NCI-H510A (cell line): ENCODE measurements at regions not wholly inside any gene's neighbourhood (a gene's known extent, or its start where the extent isn't known, plus 50 kb on each side); places are given as distances from the start of the nearest gene placed in this dataset.

ENCODE experiments used
- DNase-seq: peaks from one replicate; lab custom pipeline; 2025; lab: John Stamatoyannopoulos, UW

- DNase-seq = no peak
Observed at GRCh38 chr2:19784456-19784855, 117.3 kb downstream of the TTC32 start.

DNA sequence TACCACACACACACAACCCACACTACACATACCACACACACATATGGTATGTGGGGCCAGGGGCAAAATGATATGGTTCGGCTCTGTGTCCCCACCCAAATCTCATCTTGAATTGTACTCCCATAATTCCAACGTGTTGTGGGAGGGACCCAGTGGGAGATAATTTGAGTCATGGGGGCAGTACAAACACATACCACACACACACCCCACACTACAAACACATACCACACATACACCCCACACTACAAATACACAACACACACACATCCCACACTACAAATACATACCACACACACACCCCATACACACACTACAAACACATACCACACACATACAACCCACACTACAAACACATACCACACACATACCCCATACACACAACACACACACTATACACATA, 117.8 kb downstream of the TTC32 start:
- DNase-seq = no peak

DNA sequence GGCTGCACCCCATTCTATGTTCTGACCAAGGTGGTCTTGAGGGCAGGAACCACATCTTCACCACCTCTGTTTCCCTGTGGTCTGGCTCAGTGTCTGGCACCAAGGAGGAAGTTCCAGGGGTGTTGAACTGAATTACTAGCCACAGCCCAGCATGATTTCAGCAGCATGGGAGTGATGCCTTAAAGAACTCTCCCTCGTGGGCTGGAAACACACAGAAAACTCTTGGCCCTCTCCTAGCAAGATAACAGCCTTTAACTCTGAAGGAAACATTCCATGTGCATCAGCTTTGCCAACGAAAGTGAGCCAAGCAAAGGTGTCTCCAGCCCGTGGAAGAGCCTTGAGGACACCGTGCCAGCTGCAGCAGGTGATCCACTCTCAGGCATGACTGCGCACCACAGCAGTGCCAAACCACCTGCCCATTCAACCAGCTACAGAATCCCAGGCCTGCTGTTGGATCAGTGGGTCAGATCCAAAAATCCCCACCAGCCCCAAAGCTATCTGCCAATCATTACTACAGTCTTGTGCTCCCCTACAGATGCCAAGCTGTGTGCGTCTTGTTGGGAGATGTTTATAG, 124.8 kb downstream of the TTC32 start:
- DNase-seq = no peak

- no peak for DNase-seq
Observed at GRCh38 chr2:19775838-19776237, 125.9 kb downstream of the TTC32 start.

DNA sequence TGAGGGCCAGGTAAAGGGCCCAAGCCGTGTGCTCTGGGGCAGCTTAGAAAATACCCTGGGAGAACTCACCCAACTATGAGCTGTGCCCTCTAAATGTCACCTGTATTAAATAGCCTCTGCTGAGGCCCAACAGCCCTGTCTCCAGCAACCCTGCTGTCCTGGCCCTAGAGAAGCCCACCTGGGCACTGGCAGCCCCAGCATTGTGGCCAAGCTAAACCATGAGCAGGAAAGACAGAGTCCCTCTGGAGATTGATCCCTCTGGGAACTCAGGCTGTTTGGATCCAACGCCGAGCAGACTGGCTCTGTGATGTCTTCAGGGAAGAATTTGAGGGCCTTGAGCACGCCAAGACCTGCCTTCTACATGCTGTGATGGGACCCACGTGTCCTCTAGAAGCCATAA, 126.5 kb downstream of the TTC32 start:
- DNase-seq = no peak

DNA sequence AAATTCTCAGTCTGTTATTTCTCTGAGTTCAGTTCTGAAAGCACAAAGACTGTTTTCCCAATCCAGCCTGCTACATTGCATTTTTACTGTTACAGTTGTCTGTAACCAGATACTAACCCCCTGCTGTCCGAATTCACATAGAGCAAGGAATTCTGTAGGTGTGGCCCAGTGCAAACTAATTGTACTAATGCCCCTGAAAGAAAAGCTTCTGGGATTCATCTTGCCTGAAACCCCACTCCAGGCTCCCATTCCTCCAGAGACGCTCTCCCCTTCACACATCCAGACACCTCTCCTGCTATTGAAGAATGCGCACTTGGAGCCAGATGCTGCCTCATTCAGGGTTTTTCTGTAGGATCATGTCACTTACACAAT, 127.0 kb downstream of the TTC32 start:
- no peak for DNase-seq

DNA sequence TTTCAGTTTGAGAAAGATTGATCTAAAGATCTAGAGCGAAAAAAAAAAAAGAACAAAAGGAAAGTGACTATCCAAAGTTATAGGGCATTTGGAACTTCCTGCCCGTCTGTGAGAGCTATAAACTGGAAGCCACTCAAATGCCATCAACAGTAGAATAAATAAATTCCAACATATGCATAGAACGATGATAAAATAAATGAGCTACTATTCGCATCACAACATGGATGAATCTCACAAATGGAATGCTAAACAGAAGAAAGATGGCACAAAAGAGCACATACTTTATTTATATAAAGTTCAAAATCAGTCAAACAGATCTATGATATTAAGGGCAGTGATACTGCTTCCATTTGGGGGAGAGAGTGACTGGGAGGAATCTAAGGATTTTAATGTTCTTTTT, 128.8 kb downstream of the TTC32 start:
- DNase-seq = no peak

DNA sequence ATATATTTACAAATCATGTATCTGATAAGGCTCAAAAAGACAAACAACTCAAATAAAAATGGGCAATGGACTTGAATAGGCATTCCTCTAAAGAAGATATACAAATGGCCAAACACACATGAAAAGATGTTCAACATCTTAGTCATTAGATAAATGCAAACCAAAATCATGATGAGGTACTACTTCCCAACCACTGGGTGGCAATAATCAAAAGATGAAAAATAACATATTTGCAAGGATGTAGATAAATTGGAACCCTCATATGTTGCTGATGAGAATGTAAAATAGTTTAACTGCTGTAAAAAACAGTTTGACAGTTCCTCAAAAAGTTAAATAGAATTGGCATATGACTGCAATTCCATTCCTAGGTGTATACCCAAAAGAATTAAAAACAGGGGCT, 132.3 kb downstream of the TTC32 start:
- no peak for DNase-seq

GRCh38 chr2:19767899-19768298, 133.9 kb downstream of the TTC32 start:
- DNase-seq = no peak

- no peak for DNase-seq
Observed at GRCh38 chr2:19764998-19765397, 136.8 kb downstream of the TTC32 start.

- DNase-seq = no peak
Observed at GRCh38 chr2:19763731-19764130, 138.1 kb downstream of the TTC32 start.

GRCh38 chr2:19762959-19763605, 138.7 kb downstream of the TTC32 start:
- DNase-seq = no peak

GRCh38 chr2:19762142-19762541, 139.6 kb downstream of the TTC32 start:
- no peak for DNase-seq

- DNase-seq = no peak
Observed at GRCh38 chr2:19759880-19760279, 141.9 kb downstream of the TTC32 start.

DNA sequence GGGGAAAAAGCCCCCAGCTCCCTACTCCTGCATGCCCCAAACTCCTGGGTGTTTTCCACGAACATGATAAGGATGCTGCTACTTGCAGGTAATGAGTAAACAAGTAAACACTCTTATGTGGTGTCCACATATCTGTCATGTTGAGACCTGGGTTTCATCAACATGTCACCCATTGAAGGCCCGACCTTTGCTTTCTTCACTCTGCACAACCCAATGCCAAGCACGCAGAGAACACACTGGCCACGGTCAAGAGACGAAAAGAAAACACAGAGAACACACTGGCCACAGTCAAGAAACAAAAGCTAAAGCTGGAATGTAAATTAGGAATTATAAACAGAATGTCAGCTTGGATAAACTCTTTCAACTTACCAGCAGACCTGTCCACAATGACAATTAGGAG, 143.1 kb downstream of the TTC32 start:
- no peak for DNase-seq

- no peak for DNase-seq
Observed at GRCh38 chr2:19757586-19757985, 144.2 kb downstream of the TTC32 start.

- no peak for DNase-seq
Observed at GRCh38 chr2:19754907-19755306, 146.9 kb downstream of the TTC32 start.

- DNase-seq = no peak
Observed at GRCh38 chr2:19753818-19754217, 148.0 kb downstream of the TTC32 start.

DNA sequence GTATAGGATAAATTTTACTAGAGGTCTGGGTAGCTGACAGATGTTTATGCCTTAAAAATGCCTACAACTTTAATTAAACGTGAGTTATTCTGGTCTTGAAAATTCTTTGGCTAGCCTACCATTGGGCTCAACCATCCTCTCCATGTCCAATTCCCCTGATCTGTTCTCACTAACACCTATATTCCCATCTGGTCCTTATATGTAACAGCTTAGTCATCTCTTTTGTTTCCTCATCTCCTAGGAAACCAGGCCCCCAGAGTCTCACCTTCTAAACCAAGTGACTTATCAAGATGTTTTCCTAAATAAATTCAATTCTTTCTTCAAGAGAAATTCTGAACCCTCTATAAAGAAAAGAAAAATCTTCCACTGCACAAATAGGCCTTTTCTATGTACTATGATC, 148.5 kb downstream of the TTC32 start:
- no peak for DNase-seq

- DNase-seq = no peak
Observed at GRCh38 chr2:19752500-19752899, 149.3 kb downstream of the TTC32 start.

- DNase-seq = no peak
Observed at GRCh38 chr2:19751631-19752030, 150.2 kb downstream of the TTC32 start.

GRCh38 chr2:19750136-19750535, 151.6 kb downstream of the TTC32 start:
- DNase-seq = no peak

GRCh38 chr2:19749507-19749836, 152.3 kb downstream of the TTC32 start:
- DNase-seq = no peak

GRCh38 chr2:19748711-19749506, 152.9 kb downstream of the TTC32 start:
- no peak for DNase-seq
